Panc1 (cell line): ENCODE measurements at regions not wholly inside any gene's neighbourhood (a gene's known extent, or its start where the extent isn't known, plus 50 kb on each side); places are given as distances from the start of the nearest gene placed in this dataset.

ENCODE experiments used
- SIN3A ChIP-seq: IDR thresholded peaks from 2 replicates; pipeline ENCODE4 v1.6.1; 2012; ENCODE audit warnings: low read depth, mild to moderate bottlenecking, low read length, moderate library complexity, borderline replicate concordance; ENCODE audit not compliant: insufficient read depth
- TF ChIP-seq, protein P1 (sequence below): fragments of 450-650 bp; IDR thresholded peaks from 2 replicates; pipeline ENCODE4 v1.5.1; 2017; ENCODE audit warnings: mild to moderate bottlenecking

DNA sequence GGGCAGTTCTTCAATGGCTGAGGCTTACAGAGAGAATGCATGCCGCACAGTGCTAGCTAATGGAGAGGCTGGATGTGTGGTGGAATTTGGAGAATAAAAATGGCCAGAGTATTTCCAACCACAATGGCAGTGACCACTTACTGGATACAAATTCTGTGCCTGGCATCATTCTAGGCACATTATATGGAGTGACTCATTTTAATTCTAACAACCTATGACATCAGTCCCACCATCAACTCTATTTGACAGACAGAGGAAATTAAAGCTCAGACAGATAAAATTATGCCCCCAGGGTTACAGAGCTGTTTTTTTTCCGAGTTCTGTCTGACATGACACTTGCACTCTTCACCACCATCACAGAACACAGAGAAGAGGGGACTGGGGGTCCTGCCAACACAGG lies 105.6 kb upstream of the IL12B start:
- TF ChIP-seq, protein P1, sequence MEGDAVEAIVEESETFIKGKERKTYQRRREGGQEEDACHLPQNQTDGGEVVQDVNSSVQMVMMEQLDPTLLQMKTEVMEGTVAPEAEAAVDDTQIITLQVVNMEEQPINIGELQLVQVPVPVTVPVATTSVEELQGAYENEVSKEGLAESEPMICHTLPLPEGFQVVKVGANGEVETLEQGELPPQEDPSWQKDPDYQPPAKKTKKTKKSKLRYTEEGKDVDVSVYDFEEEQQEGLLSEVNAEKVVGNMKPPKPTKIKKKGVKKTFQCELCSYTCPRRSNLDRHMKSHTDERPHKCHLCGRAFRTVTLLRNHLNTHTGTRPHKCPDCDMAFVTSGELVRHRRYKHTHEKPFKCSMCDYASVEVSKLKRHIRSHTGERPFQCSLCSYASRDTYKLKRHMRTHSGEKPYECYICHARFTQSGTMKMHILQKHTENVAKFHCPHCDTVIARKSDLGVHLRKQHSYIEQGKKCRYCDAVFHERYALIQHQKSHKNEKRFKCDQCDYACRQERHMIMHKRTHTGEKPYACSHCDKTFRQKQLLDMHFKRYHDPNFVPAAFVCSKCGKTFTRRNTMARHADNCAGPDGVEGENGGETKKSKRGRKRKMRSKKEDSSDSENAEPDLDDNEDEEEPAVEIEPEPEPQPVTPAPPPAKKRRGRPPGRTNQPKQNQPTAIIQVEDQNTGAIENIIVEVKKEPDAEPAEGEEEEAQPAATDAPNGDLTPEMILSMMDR: no peak
- no peak for TF ChIP-seq SIN3A
